Ectodermal cell (in vitro differentiated cells): ENCODE measurements at regions not wholly inside any gene's neighbourhood (a gene's known extent, or its start where the extent isn't known, plus 50 kb on each side); places are given as distances from the start of the nearest gene placed in this dataset.

Source experiments
- H3K27ac ChIP-seq: 2 replicates; pipeline ENCODE4 v1.7.0; 2013; ENCODE audit warnings: mild to moderate bottlenecking, low read depth, low read length; ENCODE audit not compliant: insufficient read depth, poor library complexity, severe bottlenecking
- H3K27me3 ChIP-seq: 2 replicates; pipeline ENCODE4 v1.7.0; 2013; ENCODE audit warnings: mild to moderate bottlenecking, low read length; ENCODE audit not compliant: insufficient read depth, control insufficient read depth, poor library complexity, severe bottlenecking
- H3K36me3 ChIP-seq: one replicate; pipeline ENCODE4 v1.7.0; 2013; ENCODE audit warnings: low read length; ENCODE audit not compliant: control insufficient read depth, insufficient read depth
- H3K4me1 ChIP-seq: one replicate; pipeline ENCODE4 v1.7.0; 2013; ENCODE audit warnings: low read length; ENCODE audit not compliant: control insufficient read depth, insufficient read depth
- H3K4me3 ChIP-seq: 2 replicates; pipeline ENCODE4 v1.7.0; 2013; ENCODE audit warnings: low read depth, low read length, control low read depth; ENCODE audit not compliant: insufficient read depth
- H3K9me3 ChIP-seq: 2 replicates; pipeline ENCODE4 v1.7.0; 2013; ENCODE audit warnings: mild to moderate bottlenecking, low read length, moderate library complexity; ENCODE audit not compliant: control insufficient read depth
- WGBS, 2 experiments: methylation state at CpG; one replicate each; pipeline ENCODE4 v1.1.7; 2013; ENCODE audit warnings: missing lambda C conversion rate in 2 of 2; 5-methylcytosine and 5-hydroxymethylcytosine counted together

DNA sequence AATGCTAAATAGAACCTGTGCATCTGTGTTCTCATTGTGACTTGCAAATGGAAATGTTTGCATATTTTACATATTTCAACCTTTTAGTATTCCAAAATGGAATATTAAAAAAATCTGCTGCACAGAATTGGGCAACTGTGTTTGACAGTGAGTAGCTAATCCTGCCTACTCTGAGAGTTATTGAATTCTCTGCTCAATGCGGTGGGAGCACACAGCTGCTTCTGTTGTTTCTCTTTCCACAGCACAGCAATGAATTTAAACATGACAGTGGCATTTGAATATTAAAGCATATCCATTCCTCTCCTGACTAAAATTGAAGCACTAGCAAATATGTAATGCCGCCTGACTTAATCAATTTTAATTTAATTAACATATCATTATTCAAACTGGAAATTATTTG is 366.6 kb downstream of the GASK1B start:
- H3K9me3 ChIP-seq = no peaks in the 10 kb centered on the region
- no peak overlapping the region for H3K27ac ChIP-seq
- 93 to 95% methylated on average over 1 to 2 of the region's 2 CpGs for WGBS, 2 experiments
- no peaks in the 10 kb centered on the region for H3K36me3 ChIP-seq
- no peaks in the 10 kb centered on the region for H3K27me3 ChIP-seq
- H3K4me1 ChIP-seq = no peaks in the 10 kb centered on the region
- no peak overlapping the region for H3K4me3 ChIP-seq

DNA sequence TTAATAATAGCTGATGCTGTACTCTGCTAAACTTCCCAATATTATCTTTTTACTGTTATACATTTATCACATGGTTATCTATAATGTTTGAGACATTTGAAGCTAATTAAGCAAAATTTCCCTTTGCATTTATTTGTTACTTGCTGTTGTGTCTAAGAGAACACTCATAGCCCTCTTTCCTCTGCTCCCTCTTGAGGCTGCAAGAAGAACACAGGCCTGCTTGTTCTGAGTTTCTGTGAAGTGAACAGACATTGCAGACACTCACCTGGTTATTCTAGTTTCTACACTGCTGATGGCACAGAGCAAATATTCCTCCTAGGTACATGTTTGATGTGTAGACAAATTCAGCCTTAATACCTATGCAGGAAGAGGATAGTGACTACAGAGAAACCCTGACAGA is 367.8 kb downstream of the GASK1B start:
- Histone ChIP-seq H3K4me3 (no peak overlapping the region), H3K9me3 (no peaks in the 10 kb centered on the region), H3K36me3 (no peaks in the 10 kb centered on the region), H3K27ac (no peak overlapping the region), H3K27me3 (no peaks in the 10 kb centered on the region), H3K4me1 (no peaks in the 10 kb centered on the region)

GRCh38 chr4:157803845-157804521 is 368.8 kb downstream of the GASK1B start:
- Histone ChIP-seq H3K27me3 (no peaks in the 10 kb centered on the region), H3K4me1 (no peaks in the 10 kb centered on the region), H3K36me3 (no peaks in the 10 kb centered on the region), H3K27ac (no peak overlapping the region), H3K9me3 (no peaks in the 10 kb centered on the region), H3K4me3 (no peak overlapping the region)
- no CpG with 5 or more reads among the region's 1 CpG for WGBS, 2 experiments

GRCh38 chr4:157803421-157803820 is 369.4 kb downstream of the GASK1B start:
- no peaks in the 10 kb centered on the region for H3K9me3 ChIP-seq
- no peaks in the 10 kb centered on the region for H3K27me3 ChIP-seq
- no peak overlapping the region for H3K4me3 ChIP-seq
- no peaks in the 10 kb centered on the region for H3K4me1 ChIP-seq
- H3K27ac ChIP-seq = no peak overlapping the region
- 72 to 85% methylated on average over 3 of the region's 3 CpGs for WGBS, 2 experiments
- no peaks in the 10 kb centered on the region for H3K36me3 ChIP-seq

DNA sequence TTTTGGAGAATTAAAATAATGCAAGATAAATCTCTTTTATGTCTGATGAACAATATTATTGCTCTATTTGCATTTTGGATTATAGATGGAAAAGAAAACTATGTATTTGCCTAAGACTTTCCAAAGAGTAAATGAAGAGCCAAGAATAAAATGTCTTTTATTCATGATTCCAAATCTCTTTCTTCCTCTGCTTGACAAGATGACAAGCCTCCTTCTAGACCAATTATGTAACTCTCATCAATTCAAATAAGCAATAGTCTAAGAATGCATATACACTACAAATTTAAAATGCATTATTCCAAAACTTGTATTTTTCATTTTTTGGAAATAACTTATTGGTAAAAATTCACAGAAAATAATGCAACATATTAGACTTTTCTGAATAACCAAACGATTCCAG is 377.3 kb downstream of the GASK1B start:
- Histone ChIP-seq H3K4me3 (no peak overlapping the region), H3K27me3 (no peaks in the 10 kb centered on the region), H3K9me3 (no peaks in the 10 kb centered on the region), H3K4me1 (no peaks in the 10 kb centered on the region), H3K27ac (no peak overlapping the region), H3K36me3 (no peaks in the 10 kb centered on the region)
- WGBS, 2 experiments = 94 to 100% methylated on average over 1 of the region's 1 CpG

GRCh38 chr4:157792716-157793115 is 380.1 kb downstream of the GASK1B start:
- Histone ChIP-seq H3K4me1 (no peaks in the 10 kb centered on the region), H3K27me3 (no peaks in the 10 kb centered on the region), H3K4me3 (no peak overlapping the region), H3K27ac (no peak overlapping the region), H3K9me3 (no peaks in the 10 kb centered on the region), H3K36me3 (no peaks in the 10 kb centered on the region)

- Histone ChIP-seq H3K36me3 (no peaks in the 10 kb centered on the region), H3K27ac (no peak overlapping the region), H3K27me3 (no peaks in the 10 kb centered on the region), H3K4me3 (no peak overlapping the region), H3K9me3 (no peaks in the 10 kb centered on the region), H3K4me1 (no peaks in the 10 kb centered on the region)
- 100% methylated on average over 1 of the region's 1 CpG; no CpG with 5 or more reads in 1 of the 2 experiments for WGBS, 2 experiments
These were observed 381.6 kb downstream of the GASK1B start for GRCh38 chr4:157791236-157791635.

GRCh38 chr4:157787618-157788017 is 385.2 kb downstream of the GASK1B start:
- H3K27ac ChIP-seq = no peak overlapping the region
- WGBS, 2 experiments = 88 to 91% methylated on average over 2 of the region's 2 CpGs
- no peak overlapping the region for H3K4me3 ChIP-seq
- no peaks in the 10 kb centered on the region for H3K27me3 ChIP-seq
- no peaks in the 10 kb centered on the region for H3K4me1 ChIP-seq
- H3K9me3 ChIP-seq = no peaks in the 10 kb centered on the region
- no peaks in the 10 kb centered on the region for H3K36me3 ChIP-seq

GRCh38 chr4:157781361-157781760 is 391.5 kb downstream of the GASK1B start:
- Histone ChIP-seq H3K4me3 (no peak overlapping the region), H3K4me1 (no peaks in the 10 kb centered on the region), H3K27me3 (no peaks in the 10 kb centered on the region), H3K36me3 (no peaks in the 10 kb centered on the region), H3K27ac (no peak overlapping the region), H3K9me3 (no peaks in the 10 kb centered on the region)
- 94% methylated on average over 2 of the region's 2 CpGs for WGBS, 2 experiments

- H3K36me3 ChIP-seq = no peaks in the 10 kb centered on the region
These were observed 393.7 kb downstream of the GASK1B start for GRCh38 chr4:157779081-157779480.

More at GRCh38 chr4:157779081-157779480, 393.7 kb downstream of the GASK1B start:
- H3K9me3 ChIP-seq = no peaks in the 10 kb centered on the region
- H3K4me1 ChIP-seq = no peaks in the 10 kb centered on the region
- no peak overlapping the region for H3K4me3 ChIP-seq
- 93 to 95% methylated on average over 1 of the region's 1 CpG for WGBS, 2 experiments
- no peaks in the 10 kb centered on the region for H3K27me3 ChIP-seq
- no peak overlapping the region for H3K27ac ChIP-seq
